Nephron progenitor cell (in vitro differentiated cells): ENCODE measurements at regions not wholly inside any gene's neighbourhood (a gene's known extent, or its start where the extent isn't known, plus 50 kb on each side); places are given as distances from the start of the nearest gene placed in this dataset.

Experiments used
- DNase-seq: peaks from one replicate; pipeline ENCODE4 v3.0.0; 2021
- H3K27ac Mint-ChIP-seq: 2 replicates; pipeline ENCODE4 v1.8.0; 2021; ENCODE audit warnings: mild to moderate bottlenecking, moderate library complexity, mixed read lengths
- H3K27me3 Mint-ChIP-seq: 2 replicates; pipeline ENCODE4 v1.8.0; 2021; ENCODE audit warnings: mild to moderate bottlenecking, low read depth, mixed read lengths; ENCODE audit not compliant: poor library complexity
- H3K36me3 Mint-ChIP-seq: 2 replicates; pipeline ENCODE4 v1.8.0; 2021; ENCODE audit warnings: low read depth, mixed read lengths
- H3K4me1 Mint-ChIP-seq: 2 replicates; pipeline ENCODE4 v1.8.0; 2021; ENCODE audit warnings: mixed read lengths
- H3K4me3 Mint-ChIP-seq: 2 replicates; pipeline ENCODE4 v1.8.0; 2021; ENCODE audit warnings: mild to moderate bottlenecking, moderate library complexity, mixed read lengths
- H3K9me3 Mint-ChIP-seq: 2 replicates; pipeline ENCODE4 v1.8.0; 2021; ENCODE audit warnings: mild to moderate bottlenecking, moderate library complexity, mixed read lengths
- CTCF ChIP-seq: fragments of 200-600 bp; sonication (generic); IDR thresholded peaks from 2 replicates; pipeline ENCODE4 v1.5.0; 2021; ENCODE audit warnings: antibody characterized with exemption

- no peak for DNase-seq
- no peak overlapping the region for H3K4me3 Mint-ChIP-seq
- no peaks in the 10 kb centered on the region for H3K27me3 Mint-ChIP-seq
- TF ChIP-seq CTCF = no peak
- peaks cover 27% of the 10 kb centered on the region for H3K9me3 Mint-ChIP-seq
- peaks cover 29% of the 10 kb centered on the region for H3K36me3 Mint-ChIP-seq
- peaks cover 15% of the 10 kb centered on the region for H3K4me1 Mint-ChIP-seq
- no peak overlapping the region for H3K27ac Mint-ChIP-seq
Observed at GRCh38 chr5:67255881-67256280, 59.3 kb upstream of the CD180 start.

DNA sequence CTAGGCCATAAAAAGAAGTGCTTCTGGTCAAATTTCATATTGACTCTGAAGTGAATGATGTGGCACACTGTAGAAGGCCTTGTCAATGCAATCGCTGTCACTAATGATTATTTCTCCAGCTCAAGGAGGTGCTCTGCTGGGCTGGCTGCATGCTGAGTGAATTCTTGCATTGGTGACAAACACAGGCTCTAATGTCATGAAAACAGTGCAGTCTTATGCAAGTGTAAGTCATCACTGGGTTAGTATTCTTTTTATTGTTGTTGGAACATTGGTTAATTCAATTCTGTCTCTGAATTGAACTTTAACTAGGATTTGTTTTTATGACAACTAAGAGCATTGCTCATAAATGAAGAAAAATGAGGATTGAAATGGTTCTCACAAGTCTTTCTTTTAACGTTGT is 57.3 kb upstream of the CD180 start:
- peaks cover 23% of the 10 kb centered on the region for H3K9me3 Mint-ChIP-seq
- no peak overlapping the region for H3K27ac Mint-ChIP-seq
- H3K4me3 Mint-ChIP-seq = no peak overlapping the region
- DNase-seq = no peak
- H3K4me1 Mint-ChIP-seq = peaks cover 15% of the 10 kb centered on the region
- H3K27me3 Mint-ChIP-seq = no peaks in the 10 kb centered on the region
- TF ChIP-seq CTCF = no peak
- H3K36me3 Mint-ChIP-seq = peaks cover 29% of the 10 kb centered on the region

DNA sequence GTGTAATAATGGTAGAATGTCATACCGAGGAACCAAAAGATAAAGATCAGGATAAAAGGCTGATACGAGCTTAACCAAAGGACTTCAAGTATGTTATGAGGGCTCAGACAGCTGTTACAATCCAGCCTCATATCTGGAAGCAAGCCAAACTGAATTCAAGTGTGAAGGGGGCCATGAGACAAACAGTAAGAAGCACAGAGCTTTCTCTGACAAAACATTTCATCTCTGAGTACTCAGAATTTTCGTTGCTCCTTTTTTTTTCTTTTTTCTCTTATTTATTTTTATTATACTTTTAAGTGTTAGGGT is 52.9 kb upstream of the CD180 start:
- Mint-ChIP-seq H3K4me3 (no peak overlapping the region), H3K27ac (no peak overlapping the region), H3K9me3 (peaks cover 20% of the 10 kb centered on the region), H3K36me3 (peaks cover 19% of the 10 kb centered on the region), H3K27me3 (no peaks in the 10 kb centered on the region), H3K4me1 (peaks cover 10% of the 10 kb centered on the region)
- no peak for TF ChIP-seq CTCF
- no peak for DNase-seq

DNA sequence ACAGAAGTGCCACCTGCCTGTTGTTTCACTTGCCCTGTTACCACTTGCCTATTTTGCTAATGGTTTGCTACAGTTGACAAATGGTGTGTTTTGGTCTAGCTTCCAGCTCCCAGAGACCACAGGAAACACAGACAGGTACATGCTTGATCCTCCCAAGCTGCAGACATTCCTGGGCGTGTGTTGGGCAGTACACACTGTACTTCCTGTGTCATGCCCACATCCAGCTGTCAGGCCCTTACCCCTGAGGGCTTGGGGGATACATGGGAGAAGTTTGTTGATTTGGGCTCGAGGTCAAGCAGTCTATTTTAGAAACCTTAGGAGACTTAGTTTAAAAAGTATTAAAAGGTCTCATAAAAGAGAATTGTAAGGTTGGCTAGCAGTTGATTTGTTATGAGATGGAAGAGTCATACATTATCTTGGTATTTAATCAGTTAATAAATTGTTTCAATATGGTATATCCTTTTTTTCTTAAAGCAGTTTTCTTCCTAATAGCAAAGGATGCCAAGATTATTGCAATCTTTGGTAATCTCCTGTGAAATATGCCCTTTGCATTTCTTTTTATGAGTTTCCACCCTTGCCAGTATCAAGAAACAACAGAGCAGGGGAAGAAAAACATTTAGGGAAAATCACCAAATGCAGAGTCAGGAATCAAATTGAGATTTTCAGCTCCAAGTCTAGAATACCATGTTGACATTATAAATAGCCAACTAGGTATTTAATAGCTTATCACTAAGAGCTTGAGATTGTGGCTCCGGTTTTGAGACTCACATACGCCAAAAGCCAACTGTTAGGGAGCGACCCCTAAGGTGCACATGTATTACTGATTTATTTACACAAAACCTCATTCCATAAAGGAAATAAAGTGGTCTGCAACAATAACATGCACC is 52.3 kb upstream of the CD180 start:
- Mint-ChIP-seq H3K9me3 (peaks cover 18% of the 10 kb centered on the region), H3K4me3 (no peak overlapping the region), H3K27ac (no peak overlapping the region), H3K27me3 (no peaks in the 10 kb centered on the region), H3K4me1 (peaks cover 15% of the 10 kb centered on the region), H3K36me3 (peaks cover 18% of the 10 kb centered on the region)
- no peak for TF ChIP-seq CTCF
- no peak for DNase-seq

GRCh38 chr5:67246546-67247268 is 50.1 kb upstream of the CD180 start:
- Mint-ChIP-seq H3K9me3 (no peaks in the 10 kb centered on the region), H3K4me1 (peaks cover 26% of the 10 kb centered on the region), H3K4me3 (no peak overlapping the region), H3K36me3 (no peaks in the 10 kb centered on the region), H3K27me3 (peaks cover 5% of the 10 kb centered on the region), H3K27ac (no peak overlapping the region)
- TF ChIP-seq CTCF = no peak
- DNase-seq = no peak
